ENCODE measurements at regions not wholly inside any gene's neighbourhood (a gene's known extent, or its start where the extent isn't known, plus 50 kb on each side); places are given as distances from the start of the nearest gene placed in this dataset.

DNA sequence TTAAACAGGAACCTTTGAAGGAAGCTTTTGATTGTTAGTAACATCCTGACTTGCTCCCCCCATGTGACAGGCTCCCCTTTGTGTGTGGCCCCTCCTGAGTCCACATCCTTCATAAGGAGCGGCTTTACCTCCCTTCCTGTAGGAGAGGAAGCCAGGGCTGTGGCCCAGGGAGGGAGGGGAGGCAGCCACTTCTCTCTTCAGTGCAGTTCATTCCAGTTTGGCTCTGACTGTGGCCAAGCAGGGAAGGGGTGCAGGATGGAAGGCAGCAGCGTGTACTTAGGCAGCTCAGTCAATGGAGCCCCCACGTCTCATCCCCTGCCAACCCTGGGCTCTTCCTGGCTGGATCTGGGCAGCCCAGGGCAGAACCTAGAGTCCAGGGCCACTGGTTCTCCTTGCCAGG is 295.2 kb downstream of the QKI start:
- Histone ChIP-seq H4K20me1 (ENCODE audit: insufficient read depth, low read length, poor library complexity, severe bottlenecking) (no peaks in the 10 kb centered on the region), H3K79me2 (ENCODE audit: insufficient read depth, low read length) (no peaks in the 10 kb centered on the region), H3K36me3 (ENCODE audit: insufficient read depth, low read length) (no peaks in the 10 kb centered on the region), H3K9me2 (replicated peaks; ENCODE audit: low read depth, low read length) (no peaks in the 10 kb centered on the region), H3F3A (ENCODE audit: low read depth) (no peaks in the 10 kb centered on the region), H3K4me3 (ENCODE audit: low read length, poor library complexity, severe bottlenecking) (no peak overlapping the region), H3K27me3 (ENCODE audit: insufficient read depth, low read length, poor library complexity, severe bottlenecking) (no peaks in the 10 kb centered on the region), H2AFZ (ENCODE audit: low read length) (no peak overlapping the region), H3K4me2 (ENCODE audit: low read depth, low read length, poor library complexity, severe bottlenecking) (no peak overlapping the region), H3K4me1 (ENCODE audit: insufficient read depth, low read length, poor library complexity, severe bottlenecking) (no peaks in the 10 kb centered on the region), H3K9me3 (ENCODE audit: insufficient read depth, low read depth, low read length) (no peaks in the 10 kb centered on the region; the same call in 1 of the 2 replicates), H3K9ac (ENCODE audit: low read depth, low read length, poor library complexity, severe bottlenecking) (no peak overlapping the region)
- TF ChIP-seq, protein P1, sequence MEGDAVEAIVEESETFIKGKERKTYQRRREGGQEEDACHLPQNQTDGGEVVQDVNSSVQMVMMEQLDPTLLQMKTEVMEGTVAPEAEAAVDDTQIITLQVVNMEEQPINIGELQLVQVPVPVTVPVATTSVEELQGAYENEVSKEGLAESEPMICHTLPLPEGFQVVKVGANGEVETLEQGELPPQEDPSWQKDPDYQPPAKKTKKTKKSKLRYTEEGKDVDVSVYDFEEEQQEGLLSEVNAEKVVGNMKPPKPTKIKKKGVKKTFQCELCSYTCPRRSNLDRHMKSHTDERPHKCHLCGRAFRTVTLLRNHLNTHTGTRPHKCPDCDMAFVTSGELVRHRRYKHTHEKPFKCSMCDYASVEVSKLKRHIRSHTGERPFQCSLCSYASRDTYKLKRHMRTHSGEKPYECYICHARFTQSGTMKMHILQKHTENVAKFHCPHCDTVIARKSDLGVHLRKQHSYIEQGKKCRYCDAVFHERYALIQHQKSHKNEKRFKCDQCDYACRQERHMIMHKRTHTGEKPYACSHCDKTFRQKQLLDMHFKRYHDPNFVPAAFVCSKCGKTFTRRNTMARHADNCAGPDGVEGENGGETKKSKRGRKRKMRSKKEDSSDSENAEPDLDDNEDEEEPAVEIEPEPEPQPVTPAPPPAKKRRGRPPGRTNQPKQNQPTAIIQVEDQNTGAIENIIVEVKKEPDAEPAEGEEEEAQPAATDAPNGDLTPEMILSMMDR (conservative IDR thresholded peaks at IDR 0.05; ENCODE audit: low read length): no peak
- TF ChIP-seq EZH2phosphoT487 (IDR thresholded peaks at IDR 0.05; ENCODE audit: borderline replicate concordance): no peak

DNA sequence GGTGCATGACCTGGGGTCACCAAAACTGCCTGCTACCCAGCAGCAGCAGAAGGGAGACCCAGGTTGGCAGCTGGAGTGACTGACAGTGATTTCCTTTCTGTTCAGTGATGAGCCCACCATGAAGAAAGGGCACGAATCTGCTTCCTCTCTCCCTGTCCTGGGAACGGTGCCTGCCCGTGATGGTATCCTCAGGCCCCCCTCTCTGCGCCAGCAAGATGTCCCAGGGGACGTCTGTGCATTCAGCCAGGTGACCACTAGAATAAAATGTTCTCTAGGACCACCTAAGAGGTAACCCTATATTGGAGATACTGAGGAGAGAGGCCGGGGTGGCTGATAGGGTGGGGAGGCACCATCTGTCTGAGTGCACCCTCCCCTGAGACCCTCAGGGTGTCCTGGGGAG is 294.7 kb downstream of the QKI start:
- H3F3A ChIP-seq (ENCODE audit: low read depth): no peaks in the 10 kb centered on the region
- no peaks in the 10 kb centered on the region for H3K9me2 ChIP-seq (replicated peaks; ENCODE audit: low read depth, low read length)
- no peak overlapping the region for H3K9ac ChIP-seq (ENCODE audit: low read depth, low read length, poor library complexity, severe bottlenecking)
- no peaks in the 10 kb centered on the region for H4K20me1 ChIP-seq (ENCODE audit: insufficient read depth, low read length, poor library complexity, severe bottlenecking)
- H3K79me2 ChIP-seq (ENCODE audit: insufficient read depth, low read length): no peaks in the 10 kb centered on the region
- no peaks in the 10 kb centered on the region for H3K36me3 ChIP-seq (ENCODE audit: insufficient read depth, low read length)
- H3K4me3 ChIP-seq (ENCODE audit: low read length, poor library complexity, severe bottlenecking): no peak overlapping the region
- H3K9me3 ChIP-seq (ENCODE audit: insufficient read depth, low read depth, low read length): no peaks in the 10 kb centered on the region; the same call in 1 of the 2 replicates
- H3K4me2 ChIP-seq (ENCODE audit: low read depth, low read length, poor library complexity, severe bottlenecking): no peak overlapping the region
- no peak overlapping the region for H2AFZ ChIP-seq (ENCODE audit: low read length)
- no peaks in the 10 kb centered on the region for H3K27me3 ChIP-seq (ENCODE audit: insufficient read depth, low read length, poor library complexity, severe bottlenecking)
- H3K4me1 ChIP-seq (ENCODE audit: insufficient read depth, low read length, poor library complexity, severe bottlenecking): no peaks in the 10 kb centered on the region
- no peak for TF ChIP-seq EZH2phosphoT487 (IDR thresholded peaks at IDR 0.05; ENCODE audit: borderline replicate concordance)
- TF ChIP-seq, protein P1 (conservative IDR thresholded peaks at IDR 0.05; ENCODE audit: low read length): no peak

DNA sequence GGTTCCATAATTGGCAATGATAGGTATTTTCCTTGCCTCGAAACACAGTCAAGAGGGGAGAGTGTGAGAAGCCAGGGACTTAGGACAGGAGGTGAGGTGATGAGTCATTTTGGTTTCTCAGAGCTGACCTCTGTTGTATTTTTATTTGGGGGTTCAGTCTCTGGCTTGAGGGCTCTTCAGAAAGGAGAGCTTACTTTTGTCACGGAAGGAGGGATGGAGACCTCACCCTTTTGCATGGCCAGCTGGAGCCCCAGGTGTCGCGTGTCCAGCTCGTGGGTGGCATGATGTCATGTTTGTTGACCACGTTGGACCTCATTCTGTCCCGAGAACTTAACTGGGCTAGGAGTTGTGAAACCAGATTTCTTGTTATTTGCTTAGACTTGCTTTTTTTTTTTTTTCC is 293.9 kb downstream of the QKI start:
- Histone ChIP-seq H3K4me2 (ENCODE audit: low read depth, low read length, poor library complexity, severe bottlenecking) (no peak overlapping the region), H3K79me2 (ENCODE audit: insufficient read depth, low read length) (no peaks in the 10 kb centered on the region), H2AFZ (ENCODE audit: low read length) (no peak overlapping the region), H3K4me1 (ENCODE audit: insufficient read depth, low read length, poor library complexity, severe bottlenecking) (no peaks in the 10 kb centered on the region), H3K9me2 (replicated peaks; ENCODE audit: low read depth, low read length) (no peaks in the 10 kb centered on the region), H4K20me1 (ENCODE audit: insufficient read depth, low read length, poor library complexity, severe bottlenecking) (no peaks in the 10 kb centered on the region), H3K4me3 (ENCODE audit: low read length, poor library complexity, severe bottlenecking) (no peak overlapping the region), H3K36me3 (ENCODE audit: insufficient read depth, low read length) (no peaks in the 10 kb centered on the region), H3K27me3 (ENCODE audit: insufficient read depth, low read length, poor library complexity, severe bottlenecking) (no peaks in the 10 kb centered on the region), H3K9me3 (ENCODE audit: insufficient read depth, low read depth, low read length) (no peaks in the 10 kb centered on the region; the same call in 1 of the 2 replicates), H3F3A (ENCODE audit: low read depth) (no peaks in the 10 kb centered on the region), H3K9ac (ENCODE audit: low read depth, low read length, poor library complexity, severe bottlenecking) (no peak overlapping the region)
- TF ChIP-seq EZH2phosphoT487 (IDR thresholded peaks at IDR 0.05; ENCODE audit: borderline replicate concordance): no peak
- TF ChIP-seq, protein P1 (conservative IDR thresholded peaks at IDR 0.05; ENCODE audit: low read length): no peak
